Ishikawa (cell line): ENCODE measurements at regions not wholly inside any gene's neighbourhood (a gene's known extent, or its start where the extent isn't known, plus 50 kb on each side); places are given as distances from the start of the nearest gene placed in this dataset.
A peak's percentile ranks its signal among the peaks of the same experiment; 100 is the strongest.

ENCODE experiments used
- CEBPB ChIP-seq: IDR thresholded peaks from 2 replicates; pipeline ENCODE4 v1.6.1; 2012
- CREB1 ChIP-seq: IDR thresholded peaks from 2 replicates; pipeline ENCODE4 v1.6.1; 2012; ENCODE audit warnings: low read depth
- EGR1 ChIP-seq: IDR thresholded peaks from 2 replicates; pipeline ENCODE4 v1.6.1; 2012
- EP300 ChIP-seq: IDR thresholded peaks from 2 replicates; pipeline ENCODE4 v1.6.1; 2012; ENCODE audit warnings: borderline replicate concordance
- FOXM1 ChIP-seq: IDR thresholded peaks from 2 replicates; pipeline ENCODE4 v1.6.1; 2012; ENCODE audit warnings: low read depth, borderline replicate concordance
- MAX ChIP-seq: IDR thresholded peaks from 2 replicates; pipeline ENCODE4 v1.6.1; 2012
- NFIC ChIP-seq: IDR thresholded peaks from 2 replicates; pipeline ENCODE4 v1.6.1; 2012
- RAD21 ChIP-seq: IDR thresholded peaks from 2 replicates; pipeline ENCODE4 v1.6.1; 2012; ENCODE audit warnings: low read depth
- REST ChIP-seq: IDR thresholded peaks from 2 replicates; pipeline ENCODE4 v1.6.1; 2012; ENCODE audit warnings: low read depth, mild to moderate bottlenecking
- TAF1 ChIP-seq: IDR thresholded peaks from 2 replicates; pipeline ENCODE4 v1.6.1; 2012; ENCODE audit warnings: low read depth, mild to moderate bottlenecking
- TCF12 ChIP-seq: IDR thresholded peaks from 2 replicates; pipeline ENCODE4 v1.6.1; 2012; ENCODE audit warnings: low read depth
- TEAD4 ChIP-seq: IDR thresholded peaks from 2 replicates; pipeline ENCODE4 v1.6.1; 2012
- USF1 ChIP-seq: IDR thresholded peaks from 2 replicates; pipeline ENCODE4 v1.6.1; 2012
- YY1 ChIP-seq: IDR thresholded peaks from 2 replicates; pipeline ENCODE4 v1.6.1; 2012; ENCODE audit warnings: low read depth
- ZBTB7A ChIP-seq: IDR thresholded peaks from 2 replicates; pipeline ENCODE4 v1.6.1; 2012; ENCODE audit warnings: low read depth

- TF ChIP-seq TEAD4 = no peak
- TF ChIP-seq CEBPB = no peak
- TF ChIP-seq ZBTB7A = no peak
- no peak for TF ChIP-seq USF1
- TF ChIP-seq YY1 = no peak
Measured at GRCh38 chr18:46421973-46422551, 235.0 kb downstream of the LOXHD1 start.

- TF ChIP-seq ZBTB7A (no peak), RAD21 (no peak), FOXM1 (no peak), CEBPB (no peak), CREB1 (no peak), REST (no peak), EP300 (no peak), YY1 (no peak), USF1 (no peak), EGR1 (no peak)
Measured at GRCh38 chr18:46422552-46423055, 234.4 kb downstream of the LOXHD1 start.

- TF ChIP-seq FOXM1 (no peak), CEBPB (no peak), EGR1 (no peak), MAX (no peak), ZBTB7A (no peak), YY1 (no peak), USF1 (no peak), TCF12 (no peak), REST (no peak), CREB1 (no peak), NFIC (no peak), TEAD4 (no peak), TAF1 (no peak), EP300 (no peak)
Measured at GRCh38 chr18:46423226-46423805, 233.7 kb downstream of the LOXHD1 start.

- TF ChIP-seq FOXM1 (no peak), MAX (peak; percentile 45), TAF1 (0 out of 2 replicates have a peak, but pooled peaks have one; percentile 32), NFIC (0 out of 2 replicates have a peak, but pooled peaks have one; percentile 36), ZBTB7A (no peak), TCF12 (0 out of 2 replicates have a peak, but pooled peaks have one; percentile 23), EP300 (0 out of 2 replicates have a peak, but pooled peaks have one; percentile 16), CEBPB (no peak)
Measured at GRCh38 chr18:46424898-46425297, 232.1 kb downstream of the LOXHD1 start.

GRCh38 chr18:46425511-46425910, 231.5 kb downstream of the LOXHD1 start:
- no peak for TF ChIP-seq CEBPB
